HG02610 (cell line): ENCODE measurements at regions not wholly inside any gene's neighbourhood (a gene's known extent, or its start where the extent isn't known, plus 50 kb on each side); places are given as distances from the start of the nearest gene placed in this dataset.
A peak's percentile ranks its signal among the peaks of the same experiment; 100 is the strongest.

Source experiments
- ATAC-seq: cut with Tn5 transposase; IDR thresholded peaks from one replicate; pipeline ENCODE4 v1.9.1; 2021; ENCODE audit warnings: mild to moderate bottlenecking, moderate library complexity; ENCODE audit not compliant: unreplicated experiment

DNA sequence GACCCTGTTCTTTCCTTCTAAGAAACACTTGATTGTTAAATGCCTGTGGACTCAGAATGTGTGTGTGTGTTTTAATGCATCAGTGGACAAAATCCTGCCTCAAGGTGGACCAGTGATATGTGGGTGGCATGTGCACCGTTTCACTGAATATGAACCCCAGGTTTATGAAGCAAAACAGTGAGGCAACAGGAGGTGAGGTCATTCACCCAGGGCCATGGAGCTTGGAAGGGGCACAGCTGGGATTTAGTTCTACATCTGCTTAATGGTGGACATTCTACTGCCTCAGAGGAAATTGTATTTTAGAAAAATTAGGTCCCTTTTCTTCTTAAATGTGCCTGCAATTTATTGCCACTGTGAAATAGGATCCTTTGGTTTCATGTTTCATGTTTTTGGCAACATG is 549.5 kb upstream of the EEF2KMT start:
- no peak for ATAC-seq

GRCh38 chr16:5643855-5644531 is 546.4 kb upstream of the EEF2KMT start:
- no peak for ATAC-seq

DNA sequence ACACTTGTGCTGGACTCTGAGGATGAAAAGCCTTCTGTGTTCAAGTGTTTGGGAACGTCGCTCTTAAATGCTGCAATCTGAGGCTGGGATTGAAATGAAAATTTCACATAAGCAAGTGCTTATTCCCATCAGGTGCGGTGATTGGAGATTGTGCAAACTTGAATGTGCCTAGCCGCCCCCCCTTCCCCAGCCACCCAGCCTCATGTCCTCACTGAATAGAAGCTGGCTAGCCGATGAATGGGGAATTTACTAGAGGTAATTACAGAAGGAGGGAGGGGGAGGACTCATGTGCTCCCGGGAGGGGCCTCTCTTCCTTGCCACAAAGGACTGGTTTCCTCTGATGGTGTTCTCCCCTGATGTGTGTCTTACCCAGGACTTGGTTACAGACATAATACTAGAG is 544.8 kb upstream of the EEF2KMT start:
- ATAC-seq = no peak

GRCh38 chr16:5642011-5642410 is 544.4 kb upstream of the EEF2KMT start:
- no peak for ATAC-seq

DNA sequence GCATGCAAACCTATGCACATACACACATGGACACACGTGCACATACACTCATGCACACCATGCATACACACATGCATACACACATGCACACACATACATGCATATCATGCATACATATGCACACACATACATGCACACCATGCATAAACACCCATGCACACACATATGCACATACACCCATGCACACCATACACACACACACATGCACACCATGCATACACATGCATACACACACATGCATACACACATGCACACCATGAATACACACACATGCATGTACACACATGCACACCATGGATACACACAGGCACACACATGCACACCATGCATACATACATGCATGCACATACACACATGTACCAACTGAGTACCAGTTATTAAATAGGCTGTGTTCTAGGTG is 543.3 kb upstream of the EEF2KMT start:
- ATAC-seq = no peak

- ATAC-seq = no peak
These were observed 541.9 kb upstream of the EEF2KMT start for GRCh38 chr16:5639531-5639930.

DNA sequence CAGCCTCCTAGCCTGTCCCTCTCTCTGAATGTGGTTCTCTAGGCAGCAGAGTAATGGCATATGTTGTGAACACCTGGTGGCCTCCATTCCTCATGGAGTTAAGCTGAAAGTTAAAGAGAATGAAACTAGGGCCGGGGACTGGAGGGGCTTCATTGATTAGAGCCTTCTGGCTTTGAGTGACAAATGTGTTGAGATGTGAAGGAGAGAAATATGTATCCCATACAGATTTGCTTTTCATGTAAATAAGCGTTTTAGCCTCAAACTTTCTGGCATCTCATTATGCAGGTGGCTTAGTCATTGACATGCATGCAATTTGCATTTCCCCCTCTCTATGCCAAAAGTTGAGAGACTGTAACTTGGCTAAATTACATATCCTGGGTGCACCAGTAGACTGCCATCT is 537.7 kb upstream of the EEF2KMT start:
- no peak for ATAC-seq

DNA sequence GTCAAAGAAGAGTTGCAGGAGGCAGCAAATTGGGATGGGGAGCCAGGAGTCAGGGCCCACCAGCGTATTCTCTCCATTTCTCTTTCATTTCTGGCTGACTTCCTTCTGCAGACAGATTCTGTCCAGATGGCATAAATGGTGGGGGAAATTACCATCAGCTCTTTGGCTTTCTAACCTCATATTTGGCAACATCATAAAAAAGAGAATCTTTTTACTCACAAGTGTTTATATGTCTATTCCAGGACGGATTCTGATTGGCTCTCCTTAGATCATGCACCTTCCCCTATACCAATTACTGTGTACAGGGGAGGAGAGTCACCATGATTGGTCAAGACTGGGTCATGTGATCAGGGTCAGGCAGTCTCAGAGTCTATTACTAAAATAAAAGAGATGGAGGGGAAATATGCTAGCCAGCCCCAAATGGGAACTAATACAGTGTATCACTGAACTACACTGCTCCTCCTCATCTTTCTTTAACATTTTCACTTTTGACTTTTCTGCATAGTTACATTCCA is 537.1 kb upstream of the EEF2KMT start:
- ATAC-seq = no peak

DNA sequence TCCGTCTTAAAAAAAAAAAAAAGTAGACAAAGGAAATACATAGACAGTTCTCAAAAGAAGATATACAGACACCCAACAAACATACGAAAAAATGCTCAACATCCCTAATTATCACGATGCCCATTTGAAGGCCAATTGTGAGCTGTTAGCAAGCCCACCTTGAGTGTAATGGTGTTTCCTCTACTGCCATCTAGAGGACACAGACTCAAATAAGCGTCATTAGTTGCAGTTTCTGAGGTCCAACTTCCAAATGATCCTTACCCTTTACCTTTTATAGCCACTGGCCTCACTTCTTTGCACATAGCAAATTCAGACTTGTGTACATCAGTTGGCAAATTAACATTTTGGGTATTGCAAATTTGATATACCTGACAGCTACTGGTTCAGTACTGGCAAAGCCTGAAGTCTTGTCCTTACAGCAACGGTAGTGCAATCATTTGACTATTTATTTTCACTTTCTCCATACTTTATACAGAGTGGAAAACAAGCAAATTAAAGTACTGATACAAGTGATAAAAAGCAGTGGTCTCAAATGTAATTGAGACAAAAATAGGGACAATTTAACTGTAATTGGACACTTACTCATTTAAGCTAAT is 536.3 kb upstream of the EEF2KMT start:
- ATAC-seq = no peak

DNA sequence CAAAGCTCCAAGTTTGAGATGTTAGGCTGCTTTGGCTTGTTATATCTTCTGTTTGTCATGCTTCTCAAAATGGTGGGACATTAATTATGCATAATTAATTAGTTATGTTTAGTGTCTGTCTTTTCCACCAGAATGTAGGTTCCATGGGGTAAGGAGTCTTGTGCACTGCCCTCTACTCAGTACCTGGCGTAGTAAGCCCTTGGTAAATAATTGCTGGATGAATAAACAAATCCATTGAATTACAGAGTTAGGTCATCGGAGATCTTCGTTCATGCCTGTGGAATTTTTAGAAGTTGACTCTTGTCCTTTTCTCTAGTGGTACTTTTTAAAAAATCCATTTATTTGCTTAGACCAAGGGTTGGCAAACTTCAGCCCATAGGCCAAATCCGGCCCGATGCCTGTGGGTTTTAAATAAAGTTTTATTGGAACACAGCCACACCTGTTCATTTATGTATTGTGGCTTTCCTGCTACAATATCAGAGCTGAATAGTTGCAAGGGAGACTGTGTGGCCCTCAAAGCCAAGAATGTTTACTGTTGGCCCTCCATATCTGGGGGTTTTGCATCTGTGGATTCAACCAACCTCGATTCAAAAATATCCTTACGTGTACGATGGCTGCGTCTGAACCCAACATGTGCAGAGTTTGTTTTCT is 524.8 kb upstream of the EEF2KMT start:
- ATAC-seq = no peak

- ATAC-seq = no peak
These were observed 524.2 kb upstream of the EEF2KMT start for GRCh38 chr16:5621826-5622225.

GRCh38 chr16:5619304-5619703 is 521.7 kb upstream of the EEF2KMT start:
- ATAC-seq = no peak

- no peak for ATAC-seq
These were observed 519.2 kb upstream of the EEF2KMT start for GRCh38 chr16:5616841-5617240.

GRCh38 chr16:5615868-5616642 is 518.5 kb upstream of the EEF2KMT start:
- ATAC-seq = peak; percentile 68

DNA sequence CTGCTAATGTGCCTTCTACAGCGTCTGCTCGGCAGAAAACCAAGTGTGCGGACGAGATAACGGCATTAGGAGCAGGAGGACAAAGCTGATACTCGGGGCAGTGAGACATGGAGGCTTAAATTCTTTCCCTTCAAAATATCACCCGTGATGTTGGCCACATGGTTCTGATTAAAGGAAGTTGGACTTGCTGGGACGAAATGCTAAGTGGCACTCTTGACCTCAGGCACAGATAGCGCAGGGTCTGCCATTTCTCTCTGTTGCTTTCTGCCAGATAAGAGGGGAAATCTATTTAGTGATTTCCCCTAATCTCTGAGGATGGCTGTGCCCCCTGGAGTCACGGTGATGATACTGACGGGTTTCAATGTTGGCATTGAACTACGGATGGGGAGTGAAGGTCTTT is 509.6 kb upstream of the EEF2KMT start:
- no peak for ATAC-seq

GRCh38 chr16:5605404-5605803 is 507.8 kb upstream of the EEF2KMT start:
- ATAC-seq = no peak

GRCh38 chr16:5604770-5605169 is 507.2 kb upstream of the EEF2KMT start:
- ATAC-seq = no peak

- ATAC-seq = no peak
These were observed 506.2 kb upstream of the EEF2KMT start for GRCh38 chr16:5603836-5604235.

DNA sequence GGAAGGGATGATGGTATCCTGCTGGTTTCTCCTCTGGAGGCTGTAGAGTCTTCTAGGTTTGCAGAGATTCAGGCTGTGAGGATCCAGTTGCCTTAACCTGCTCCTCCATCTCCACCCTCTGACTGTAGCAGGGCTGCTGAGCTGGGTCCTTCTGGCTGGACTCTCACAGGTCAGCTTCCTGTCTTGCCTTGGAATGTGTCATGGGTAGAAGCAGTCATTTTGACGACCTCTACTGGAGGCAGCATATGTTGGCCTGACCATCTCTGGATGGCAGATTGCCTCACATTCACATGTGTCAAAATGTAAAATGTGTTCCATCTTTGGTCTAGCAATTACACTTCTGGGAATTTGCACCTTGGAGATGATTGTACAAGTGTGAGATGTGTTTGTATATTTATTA is 504.4 kb upstream of the EEF2KMT start:
- ATAC-seq = no peak

DNA sequence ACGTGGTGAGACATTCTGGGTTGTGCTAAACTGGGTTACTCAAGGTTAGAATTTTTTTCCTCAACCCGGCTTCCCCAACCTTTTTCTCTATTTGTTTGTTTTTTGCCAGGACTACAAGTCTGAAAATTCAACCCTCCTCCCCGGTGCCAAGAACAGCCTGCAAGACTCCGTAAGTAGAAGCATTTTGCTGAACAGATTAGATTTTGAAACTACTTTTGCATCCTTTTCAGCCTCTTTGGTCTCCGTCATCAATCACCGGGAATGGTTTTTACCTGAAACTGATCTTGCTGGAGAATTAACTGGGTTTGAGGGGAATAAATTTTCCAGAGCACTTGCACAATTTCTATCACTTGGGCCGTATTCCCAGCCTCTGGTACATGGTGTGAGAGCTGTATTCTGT is 501.2 kb upstream of the EEF2KMT start:
- ATAC-seq = no peak

- ATAC-seq = no peak
These were observed 498.3 kb upstream of the EEF2KMT start for GRCh38 chr16:5595849-5596248.

DNA sequence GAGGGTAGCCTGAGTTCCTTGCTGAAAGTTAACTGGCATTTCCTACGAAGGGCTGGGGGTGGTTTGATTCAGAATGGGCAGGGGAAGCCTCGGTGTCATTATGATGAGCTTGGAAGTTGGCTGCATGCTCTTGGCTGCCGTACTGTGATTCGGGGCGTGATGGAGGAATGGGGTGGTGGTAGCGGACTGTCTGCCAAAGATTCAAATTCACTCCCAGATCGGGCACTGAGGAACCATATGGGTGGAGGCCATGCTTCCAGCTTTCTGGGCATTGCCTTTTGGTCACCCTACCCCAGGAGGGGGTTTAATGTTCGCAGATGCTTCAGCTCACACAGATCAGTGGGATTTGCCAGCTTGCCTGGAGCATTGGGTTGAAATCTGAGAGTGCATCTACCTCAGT is 492.8 kb upstream of the EEF2KMT start:
- no peak for ATAC-seq
